IPS DF 4.7 (cell line): ENCODE measurements at regions not wholly inside any gene's neighbourhood (a gene's known extent, or its start where the extent isn't known, plus 50 kb on each side); places are given as distances from the start of the nearest gene placed in this dataset.

Experiments
- DNase-seq: peaks from one replicate; pipeline ENCODE4 v3.0.0-alpha.2; 2013; ENCODE audit warnings: low spot score; ENCODE audit errors: extremely low read depth

- no peak for DNase-seq
Measured at GRCh38 chr1:60461925-60462595, 388.5 kb upstream of the C1orf87 start.

- DNase-seq: no peak
Measured at GRCh38 chr1:60458111-60458510, 384.5 kb upstream of the C1orf87 start.

GRCh38 chr1:60449876-60450275 lies 376.3 kb upstream of the C1orf87 start:
- DNase-seq: no peak

GRCh38 chr1:60448850-60449249 lies 375.3 kb upstream of the C1orf87 start:
- DNase-seq: no peak

- DNase-seq: no peak
Measured at GRCh38 chr1:60444680-60445079, 371.1 kb upstream of the C1orf87 start.

- no peak for DNase-seq
Measured at GRCh38 chr1:60436186-60436585, 362.6 kb upstream of the C1orf87 start.

- no peak for DNase-seq
Measured at GRCh38 chr1:60431593-60431992, 358.0 kb upstream of the C1orf87 start.

- DNase-seq: no peak
Measured at GRCh38 chr1:60430375-60430774, 356.8 kb upstream of the C1orf87 start.

- DNase-seq: no peak
Measured at GRCh38 chr1:60428127-60428526, 354.6 kb upstream of the C1orf87 start.

GRCh38 chr1:60427701-60428100 lies 354.1 kb upstream of the C1orf87 start:
- DNase-seq: no peak

GRCh38 chr1:60427194-60427593 lies 353.6 kb upstream of the C1orf87 start:
- DNase-seq: no peak

GRCh38 chr1:60425528-60425927 lies 352.0 kb upstream of the C1orf87 start:
- DNase-seq: no peak

GRCh38 chr1:60423146-60423780 lies 349.7 kb upstream of the C1orf87 start:
- no peak for DNase-seq

- DNase-seq: no peak
Measured at GRCh38 chr1:60421965-60422364, 348.4 kb upstream of the C1orf87 start.

GRCh38 chr1:60419023-60419422 lies 345.5 kb upstream of the C1orf87 start:
- DNase-seq: no peak

- no peak for DNase-seq
Measured at GRCh38 chr1:60415696-60416095, 342.1 kb upstream of the C1orf87 start.

- no peak for DNase-seq
Measured at GRCh38 chr1:60413091-60413490, 339.5 kb upstream of the C1orf87 start.

- DNase-seq: no peak
Measured at GRCh38 chr1:60411591-60411990, 338.0 kb upstream of the C1orf87 start.

GRCh38 chr1:60402816-60403215 lies 329.2 kb upstream of the C1orf87 start:
- no peak for DNase-seq

- DNase-seq: no peak
Measured at GRCh38 chr1:60402216-60402615, 328.6 kb upstream of the C1orf87 start.

GRCh38 chr1:60394436-60394835 lies 320.9 kb upstream of the C1orf87 start:
- DNase-seq: no peak

GRCh38 chr1:60390593-60391282 lies 317.2 kb upstream of the C1orf87 start:
- DNase-seq: no peak
